GM12872 (cell line): ENCODE measurements at regions not wholly inside any gene's neighbourhood (a gene's known extent, or its start where the extent isn't known, plus 50 kb on each side); places are given as distances from the start of the nearest gene placed in this dataset.

Source experiments
- CTCF ChIP-seq: IDR thresholded peaks from 3 replicates; pipeline ENCODE4 v1.5.1; 2011; ENCODE audit warnings: low read depth, mild to moderate bottlenecking, low read length, moderate library complexity; ENCODE audit not compliant: insufficient read depth

- no peak for TF ChIP-seq CTCF
These were observed 228.5 kb upstream of the ITGA4 start for GRCh38 chr2:181228661-181229060.

- TF ChIP-seq CTCF = 0 out of 3 replicates have a peak, but pooled peaks have one; percentile 3
These were observed 226.0 kb upstream of the ITGA4 start for GRCh38 chr2:181231151-181231550.

- 0 out of 3 replicates have a peak, but pooled peaks have one; percentile 7 for TF ChIP-seq CTCF
These were observed 225.1 kb upstream of the ITGA4 start for GRCh38 chr2:181231886-181232621.

GRCh38 chr2:181234487-181234891, 222.7 kb upstream of the ITGA4 start:
- no peak for TF ChIP-seq CTCF

GRCh38 chr2:181235011-181235410, 222.2 kb upstream of the ITGA4 start:
- no peak for TF ChIP-seq CTCF

GRCh38 chr2:181235683-181236459, 221.3 kb upstream of the ITGA4 start:
- TF ChIP-seq CTCF = no peak

- TF ChIP-seq CTCF = peak; percentile 41; the same call in 2 of the 3 replicates
These were observed 217.9 kb upstream of the ITGA4 start for GRCh38 chr2:181239201-181239799.
